ENCODE measurements at regions not wholly inside any gene's neighbourhood (a gene's known extent, or its start where the extent isn't known, plus 50 kb on each side); places are given as distances from the start of the nearest gene placed in this dataset.

DNA sequence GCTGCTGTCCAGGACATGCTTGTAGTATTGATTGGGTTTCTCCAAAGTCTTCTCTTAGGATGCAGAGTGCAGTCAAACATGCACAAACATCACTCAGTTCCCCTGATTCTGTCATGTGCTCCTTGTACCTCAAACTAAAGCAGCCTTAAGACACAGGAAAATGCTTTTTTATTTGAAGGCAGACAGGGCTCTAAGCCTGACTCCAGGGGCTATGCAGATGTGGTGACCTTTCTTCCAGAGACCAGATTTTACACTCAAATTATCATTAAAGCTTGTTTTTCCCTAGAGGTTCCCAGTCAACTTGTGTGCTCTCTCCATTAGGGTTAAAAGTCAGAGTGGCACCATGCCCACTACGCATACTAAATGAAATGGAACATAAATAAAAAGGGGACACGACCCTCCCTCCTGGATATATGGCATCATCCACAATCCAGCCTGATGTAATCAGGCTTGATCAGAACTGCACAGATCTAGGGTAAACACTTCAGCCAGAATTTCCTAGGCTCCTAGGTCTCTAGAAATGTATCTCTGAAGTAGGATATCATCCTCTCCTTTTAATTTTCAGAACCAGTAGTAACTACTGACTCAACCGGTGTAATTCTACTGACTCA lies 771.1 kb downstream of the NR2F1-AS1 start:
- H3K9me3 ChIP-seq, result no peaks in the 10 kb centered on the region
- no peaks in the 10 kb centered on the region for H3K36me3 ChIP-seq
- H3K27me3 ChIP-seq, result no peaks in the 10 kb centered on the region
- 74 to 84% (median 78%) methylated on average over 3 of the region's 3 CpGs for WGBS, 4 donors
- H3K27ac ChIP-seq, result no peak overlapping the region
- no peak overlapping the region for H3K4me3 ChIP-seq
- no peaks in the 10 kb centered on the region for H3K4me1 ChIP-seq
- no peak for DNase-seq
- TF ChIP-seq, protein P1, sequence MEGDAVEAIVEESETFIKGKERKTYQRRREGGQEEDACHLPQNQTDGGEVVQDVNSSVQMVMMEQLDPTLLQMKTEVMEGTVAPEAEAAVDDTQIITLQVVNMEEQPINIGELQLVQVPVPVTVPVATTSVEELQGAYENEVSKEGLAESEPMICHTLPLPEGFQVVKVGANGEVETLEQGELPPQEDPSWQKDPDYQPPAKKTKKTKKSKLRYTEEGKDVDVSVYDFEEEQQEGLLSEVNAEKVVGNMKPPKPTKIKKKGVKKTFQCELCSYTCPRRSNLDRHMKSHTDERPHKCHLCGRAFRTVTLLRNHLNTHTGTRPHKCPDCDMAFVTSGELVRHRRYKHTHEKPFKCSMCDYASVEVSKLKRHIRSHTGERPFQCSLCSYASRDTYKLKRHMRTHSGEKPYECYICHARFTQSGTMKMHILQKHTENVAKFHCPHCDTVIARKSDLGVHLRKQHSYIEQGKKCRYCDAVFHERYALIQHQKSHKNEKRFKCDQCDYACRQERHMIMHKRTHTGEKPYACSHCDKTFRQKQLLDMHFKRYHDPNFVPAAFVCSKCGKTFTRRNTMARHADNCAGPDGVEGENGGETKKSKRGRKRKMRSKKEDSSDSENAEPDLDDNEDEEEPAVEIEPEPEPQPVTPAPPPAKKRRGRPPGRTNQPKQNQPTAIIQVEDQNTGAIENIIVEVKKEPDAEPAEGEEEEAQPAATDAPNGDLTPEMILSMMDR (IDR thresholded peaks at IDR 0.05), result no peak
- TF ChIP-seq POLR2A (IDR thresholded peaks at IDR 0.05), result no peak
- intact Hi-C loops (cut with DNase I), result no loop called here
- ATAC-seq, result no peak

DNA sequence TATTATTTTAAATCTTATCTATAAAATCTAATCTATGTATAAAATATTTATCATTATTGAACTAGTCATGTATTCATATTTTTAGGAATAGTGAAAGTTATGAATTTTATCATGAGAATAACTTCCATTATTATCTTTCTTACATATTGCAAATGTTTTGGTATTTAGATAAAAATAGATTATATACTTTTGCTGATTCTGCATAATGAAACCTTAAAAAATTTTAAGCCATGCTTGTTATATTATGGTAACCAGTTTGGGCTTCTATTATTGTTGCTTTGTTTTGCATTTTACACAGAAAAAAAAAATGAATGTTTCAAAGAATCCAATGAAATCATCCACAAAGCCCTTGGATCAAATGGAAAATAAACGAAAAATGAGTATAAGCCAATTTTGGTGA lies 772.5 kb downstream of the NR2F1-AS1 start:
- H3K27me3 ChIP-seq, result no peaks in the 10 kb centered on the region
- H3K9me3 ChIP-seq, result no peaks in the 10 kb centered on the region
- no peaks in the 10 kb centered on the region for H3K36me3 ChIP-seq
- DNase-seq, result no peak
- H3K4me3 ChIP-seq, result no peak overlapping the region
- intact Hi-C loops (cut with DNase I), result no loop called here
- no peak overlapping the region for H3K27ac ChIP-seq
- ATAC-seq, result no peak
- 74 to 93% (median 85%) methylated on average over 1 of the region's 1 CpG for WGBS, 4 donors
- TF ChIP-seq, protein P1 (IDR thresholded peaks at IDR 0.05), result no peak
- TF ChIP-seq POLR2A (IDR thresholded peaks at IDR 0.05), result no peak
- no peaks in the 10 kb centered on the region for H3K4me1 ChIP-seq

DNA sequence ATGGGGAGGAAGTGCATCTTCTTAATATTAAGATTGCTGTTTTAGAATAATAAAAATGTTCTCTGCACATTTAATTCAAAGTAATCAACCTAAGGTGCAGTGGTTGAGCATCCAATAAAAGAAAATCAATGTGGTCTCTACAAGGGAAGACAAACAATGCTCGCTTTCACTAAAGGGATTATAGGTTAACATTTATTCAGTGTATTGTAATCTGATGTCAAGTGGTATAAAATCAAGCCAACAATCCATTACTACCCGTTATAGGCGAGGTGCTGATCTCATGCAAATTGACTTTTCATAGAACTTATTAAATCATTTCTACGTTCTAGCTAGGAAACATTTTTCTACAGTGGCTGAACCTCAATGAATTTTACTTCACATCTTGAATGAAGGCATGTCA lies 773.9 kb downstream of the NR2F1-AS1 start:
- intact Hi-C loops (cut with DNase I), result no loop called here
- Histone ChIP-seq H3K4me3 (no peak overlapping the region), H3K36me3 (no peaks in the 10 kb centered on the region), H3K9me3 (no peaks in the 10 kb centered on the region), H3K27ac (no peak overlapping the region), H3K27me3 (no peaks in the 10 kb centered on the region), H3K4me1 (no peaks in the 10 kb centered on the region)
- ATAC-seq (no peak), DNase-seq (no peak)
- TF ChIP-seq POLR2A (IDR thresholded peaks at IDR 0.05), result no peak
- TF ChIP-seq, protein P1 (IDR thresholded peaks at IDR 0.05), result no peak
- WGBS, 4 donors, result 80 to 93% (median 88%) methylated on average over 4 of the region's 4 CpGs

DNA sequence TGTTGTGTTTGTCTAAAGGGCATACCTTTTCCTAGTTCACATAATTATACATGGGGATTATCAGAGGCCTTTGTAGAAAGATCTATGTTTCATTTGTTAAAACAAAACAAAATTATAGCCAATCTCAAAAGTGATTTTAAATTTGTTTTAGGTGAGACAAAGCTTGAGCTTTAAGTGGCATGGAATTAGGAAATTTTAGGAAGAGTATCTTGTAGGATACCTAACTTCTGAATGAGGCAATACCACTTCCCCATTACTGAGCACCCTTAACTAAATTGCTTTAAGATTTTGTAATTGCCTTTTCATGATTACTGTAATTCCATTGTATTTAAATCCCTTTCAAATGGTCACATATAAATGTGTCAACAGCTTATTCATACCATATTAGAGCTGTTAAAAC lies 775.6 kb downstream of the NR2F1-AS1 start:
- H3K36me3 ChIP-seq, result no peaks in the 10 kb centered on the region
- TF ChIP-seq POLR2A (IDR thresholded peaks at IDR 0.05), result no peak
- TF ChIP-seq, protein P1 (IDR thresholded peaks at IDR 0.05), result no peak
- H3K4me3 ChIP-seq, result no peak overlapping the region
- ATAC-seq, result no peak
- DNase-seq, result no peak
- no peaks in the 10 kb centered on the region for H3K9me3 ChIP-seq
- H3K27me3 ChIP-seq, result no peaks in the 10 kb centered on the region
- intact Hi-C loops (cut with DNase I), result no loop called here
- H3K4me1 ChIP-seq, result no peaks in the 10 kb centered on the region
- no peak overlapping the region for H3K27ac ChIP-seq

Data from heart left ventricle (tissue), 16 donors.